HCT116 (cell line): ENCODE measurements at regions not wholly inside any gene's neighbourhood (a gene's known extent, or its start where the extent isn't known, plus 50 kb on each side); places are given as distances from the start of the nearest gene placed in this dataset.

Experiments used
- ATAC-seq: fragments of 200-7000 bp; cut with Tn5 transposase; 2 replicates; pipeline ENCODE4 v1.9.1; 2020; ENCODE audit warnings: mild to moderate bottlenecking, moderate library complexity
- BruUV-seq: library from RNA; stranded (reverse); fragments of 400-500 nt; replicated peaks from 2 replicates; lab custom pipeline; 2021; lab: Mats Ljungman, UMichigan
- CTCF ChIA-PET: fragments of 300-600 bp; sonication (Branson Sonifier 250); formaldehyde crosslinking; loops from one replicate; lab custom pipeline; 2021; ENCODE audit warnings: antibody characterized with exemption; lab: Charles Lee
- POLR2A ChIA-PET: fragments of 300-600, 350-600 bp; sonication (Branson Sonifier 250); formaldehyde crosslinking; loops from one replicate; lab custom pipeline; 2021; ENCODE audit warnings: antibody characterized with exemption; lab: Charles Lee
- RAD21 ChIA-PET, 2 experiments: fragments of 300-600 bp; sonication (Branson Sonifier 250); formaldehyde crosslinking; loops; one replicate each; lab custom pipeline; 2023; ENCODE audit warnings: low total read pairs in 2 of 2; ENCODE audit not compliant: uncharacterized antibody in 2 of 2, unreplicated experiment in 2 of 2, low non-redundant PET in 1 of 2; lab: Charles Lee
- DNase-seq: peaks from one replicate; pipeline ENCODE4 v3.0.0-alpha.2; 2010; ENCODE audit warnings: low read depth, low spot score
- H2AFZ ChIP-seq: fragments of 200-600 bp; shearing (Covaris generic), sonication (generic); 2 replicates; pipeline ENCODE4 v1.6.1; 2017; ENCODE audit warnings: low read depth, mixed run types, mixed read lengths, antibody characterized with exemption, low read length; ENCODE audit not compliant: poor library complexity, severe bottlenecking
- H3K27ac ChIP-seq: 2 replicates; pipeline ENCODE4 v1.5.1; 2012; ENCODE audit warnings: low read depth, low read length
- H3K27me3 ChIP-seq: fragments of 200-600 bp; sonication (generic); 2 replicates; pipeline ENCODE4 v1.6.1; 2016; ENCODE audit warnings: mixed run types, low read length, mixed read lengths; ENCODE audit not compliant: insufficient read depth
- H3K36me3 ChIP-seq, 2 experiments: fragments of 200-500 bp in 1 of 2; fragments of 200-600 bp in 1 of 2; sonication (Bioruptor generic) in 1 of 2; sonication (generic) in 1 of 2; 2 replicates each; pipeline versions ENCODE4 v1.5.1 to v1.6.1; 2014 to 2016; ENCODE audit warnings: low read length in 2 of 2, inconsistent platforms in 1 of 2, mixed read lengths in 1 of 2, mixed run types in 1 of 2; ENCODE audit not compliant: insufficient read depth in 2 of 2, control insufficient read depth in 1 of 2
- H3K4me1 ChIP-seq, 2 experiments: fragments of 200-600 bp in 1 of 2; sonication (generic) in 1 of 2; 2 replicates each; pipeline versions ENCODE4 v1.5.1 to v1.6.1; 2012 to 2017; ENCODE audit warnings: low read length in 2 of 2, inconsistent platforms in 1 of 2, mild to moderate bottlenecking in 1 of 2, mixed read lengths in 1 of 2, mixed run types in 1 of 2, moderate library complexity in 1 of 2; ENCODE audit not compliant: insufficient read depth in 2 of 2, control insufficient read depth in 1 of 2
- H3K4me2 ChIP-seq: fragments of 200-600 bp; sonication (generic); 2 replicates; pipeline ENCODE4 v1.6.1; 2017; ENCODE audit warnings: mixed run types, low read length, mixed read lengths
- H3K4me3 ChIP-seq, 2 experiments: fragments of 200-600 bp in 1 of 2; sonication (generic) in 1 of 2; replicated peaks in 1 of 2; 2 replicates each; pipeline ENCODE4 v1.5.1; 2011 to 2016; ENCODE audit warnings: low read length in 2 of 2, control low read depth in 1 of 2, low read depth in 1 of 2, mild to moderate bottlenecking in 1 of 2, mixed read lengths in 1 of 2, mixed run types in 1 of 2
- H3K79me2 ChIP-seq: fragments of 200-600 bp; sonication (generic); 2 replicates; pipeline ENCODE4 v1.6.1; 2017; ENCODE audit warnings: mild to moderate bottlenecking, mixed run types, low read length, moderate library complexity, mixed read lengths; ENCODE audit not compliant: insufficient read depth
- H3K9ac ChIP-seq: fragments of 200-600 bp; sonication (generic); 2 replicates; pipeline ENCODE4 v1.6.1; 2016; ENCODE audit warnings: low read length, mixed read lengths
- H3K9me2 ChIP-seq: fragments of 200-600 bp; sonication (generic), shearing (Covaris generic); 2 replicates; pipeline ENCODE4 v1.6.1; 2017; ENCODE audit warnings: mixed run types, mild to moderate bottlenecking, moderate library complexity; ENCODE audit not compliant: insufficient read depth
- H3K9me3 ChIP-seq, 2 experiments: fragments of 200-500 bp in 1 of 2; fragments of 200-600 bp in 1 of 2; sonication (Bioruptor generic) in 1 of 2; sonication (generic) in 1 of 2; 2 replicates each; pipeline ENCODE4 v1.6.1; 2014 to 2017; ENCODE audit warnings: low read length in 2 of 2, mixed read lengths in 2 of 2, inconsistent platforms in 1 of 2, low read depth in 1 of 2, mild to moderate bottlenecking in 1 of 2, mixed run types in 1 of 2, moderate library complexity in 1 of 2; ENCODE audit not compliant: control insufficient read depth in 1 of 2, insufficient read depth in 1 of 2
- H4K20me1 ChIP-seq: fragments of 200-600 bp; sonication (generic), shearing (Covaris generic); 2 replicates; pipeline ENCODE4 v1.6.1; 2017; ENCODE audit warnings: mixed run types, mild to moderate bottlenecking, moderate library complexity; ENCODE audit not compliant: insufficient read depth
- CBX3 ChIP-seq: IDR thresholded peaks from 2 replicates; pipeline ENCODE4 v1.6.1; 2012; ENCODE audit warnings: low read depth
- CEBPB ChIP-seq: IDR thresholded peaks from 2 replicates; pipeline ENCODE4 v1.6.1; 2012; ENCODE audit warnings: low read depth
- ELF1 ChIP-seq: IDR thresholded peaks from 2 replicates; pipeline ENCODE4 v1.6.1; 2012; ENCODE audit warnings: low read depth, borderline replicate concordance
- EZH2 ChIP-seq: fragments of 200-600 bp; sonication (generic); IDR thresholded peaks from 2 replicates; pipeline ENCODE4 v1.6.1; 2017; ENCODE audit warnings: antibody characterized with exemption, mixed run types
- FOSL1 ChIP-seq: IDR thresholded peaks from 2 replicates; pipeline ENCODE4 v1.6.1; 2012; ENCODE audit warnings: low read depth
- JUND ChIP-seq: IDR thresholded peaks from 2 replicates; pipeline ENCODE4 v1.6.1; 2012
- POLR2A ChIP-seq: IDR thresholded peaks from 2 replicates; pipeline ENCODE4 v1.7.0; 2011; ENCODE audit warnings: borderline replicate concordance; ENCODE audit not compliant: insufficient read depth, insufficient read length; ENCODE audit errors: extremely low read depth
- POLR2AphosphoS5 ChIP-seq: IDR thresholded peaks from 2 replicates; pipeline ENCODE4 v1.6.1; 2011; ENCODE audit warnings: mild to moderate bottlenecking, low read depth, low read length, moderate library complexity
- REST ChIP-seq: IDR thresholded peaks from 2 replicates; pipeline ENCODE4 v1.6.1; 2012; ENCODE audit warnings: low read depth
- SIN3A ChIP-seq: IDR thresholded peaks from 2 replicates; pipeline ENCODE4 v1.6.1; 2012; ENCODE audit warnings: low read depth
- SP1 ChIP-seq: IDR thresholded peaks from 2 replicates; pipeline ENCODE4 v1.6.1; 2012; ENCODE audit warnings: low read depth
- SRF ChIP-seq: IDR thresholded peaks from 2 replicates; pipeline ENCODE4 v1.6.1; 2012; ENCODE audit warnings: low read depth
- YY1 ChIP-seq: IDR thresholded peaks from 2 replicates; pipeline ENCODE4 v1.6.1; 2011; ENCODE audit warnings: low read length, low read depth, moderate library complexity, mild to moderate bottlenecking; ENCODE audit not compliant: insufficient replicate concordance; ENCODE audit errors: extremely low read depth
- ZFX ChIP-seq: fragments of 450-650 bp; IDR thresholded peaks from 2 replicates; pipeline ENCODE4 v1.6.1; 2017
- ZNF274 ChIP-seq: fragments of 200-500 bp; sonication (Bioruptor generic); IDR thresholded peaks from 2 replicates; pipeline ENCODE4 v1.6.1; 2014; ENCODE audit warnings: mild to moderate bottlenecking, low read depth, low read length, inconsistent platforms
- intact Hi-C: fragments of 100-400 bp; cut with micrococcal nuclease; formaldehyde crosslinking; loops from 2 replicates; pipeline ENCODE4 v1.10.0; 2022
- TF ChIP-seq, protein P1 (sequence below): IDR thresholded peaks from 2 replicates; pipeline ENCODE4 v1.6.1; 2012

GRCh38 chr1:221053889-221054288 is 174.6 kb downstream of the HLX start:
- H3K79me2 ChIP-seq: no peaks in the 10 kb centered on the region
- POLR2A ChIA-PET: no interaction called here
- ATAC-seq (no peak), DNase-seq (no peak)
- no peak overlapping the region for H3K27ac ChIP-seq
- H3K27me3 ChIP-seq: no peaks in the 10 kb centered on the region
- CTCF ChIA-PET: no interaction called here
- no peak overlapping the region for H3K9ac ChIP-seq
- no peaks in the 10 kb centered on the region for H3K36me3 ChIP-seq
- no peak overlapping the region for H3K4me2 ChIP-seq
- H3K4me1 ChIP-seq: no peaks in the 10 kb centered on the region
- no peaks in the 10 kb centered on the region for H3K9me3 ChIP-seq
- no TSS peak for BruUV-seq
- no peaks in the 10 kb centered on the region for H3K9me2 ChIP-seq
- H3K4me3 ChIP-seq: no peak overlapping the region
- RAD21 ChIA-PET: no interaction called here
- H2AFZ ChIP-seq: no peak overlapping the region
- no peak for TF ChIP-seq FOSL1
- no peak for TF ChIP-seq POLR2AphosphoS5
- TF ChIP-seq JUND: no peak
- no peak for TF ChIP-seq REST
- no peak for TF ChIP-seq POLR2A
- no peak for TF ChIP-seq SRF
- no peak for TF ChIP-seq ELF1
- no peak for TF ChIP-seq EZH2
- TF ChIP-seq SIN3A: no peak
- TF ChIP-seq CBX3: no peak
- TF ChIP-seq SP1: no peak
- TF ChIP-seq YY1: no peak
- TF ChIP-seq CEBPB: no peak
- TF ChIP-seq ZNF274: no peak
- TF ChIP-seq, protein P1, sequence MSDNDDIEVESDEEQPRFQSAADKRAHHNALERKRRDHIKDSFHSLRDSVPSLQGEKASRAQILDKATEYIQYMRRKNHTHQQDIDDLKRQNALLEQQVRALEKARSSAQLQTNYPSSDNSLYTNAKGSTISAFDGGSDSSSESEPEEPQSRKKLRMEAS: no peak
- no peak for TF ChIP-seq ZFX
- intact Hi-C loops: no loop called here
- no peaks in the 10 kb centered on the region for H4K20me1 ChIP-seq
